IPS-15b (cell line): ENCODE measurements at regions not wholly inside any gene's neighbourhood (a gene's known extent, or its start where the extent isn't known, plus 50 kb on each side); places are given as distances from the start of the nearest gene placed in this dataset.

Source experiments
- H3K27me3 ChIP-seq: one replicate; pipeline ENCODE4 v1.6.1; 2013; ENCODE audit warnings: low read length; ENCODE audit not compliant: control insufficient read depth, insufficient read depth
- H3K36me3 ChIP-seq: one replicate; pipeline ENCODE4 v1.6.1; 2013; ENCODE audit warnings: low read length; ENCODE audit not compliant: control insufficient read depth, insufficient read depth
- H3K4me1 ChIP-seq: one replicate; pipeline ENCODE4 v1.6.1; 2013; ENCODE audit warnings: mild to moderate bottlenecking, low read length; ENCODE audit not compliant: control insufficient read depth, insufficient read depth
- H3K4me3 ChIP-seq: one replicate; pipeline ENCODE4 v1.5.1; 2013; ENCODE audit warnings: low read depth, low read length
- H3K9ac ChIP-seq: one replicate; pipeline ENCODE4 v1.6.1; 2013; ENCODE audit warnings: low read depth, mild to moderate bottlenecking, low read length
- H3K9me3 ChIP-seq: one replicate; pipeline ENCODE4 v1.6.1; 2013; ENCODE audit warnings: mild to moderate bottlenecking, low read length; ENCODE audit not compliant: control insufficient read depth, insufficient read depth

- Histone ChIP-seq H3K4me3 (no peak overlapping the region), H3K9me3 (peaks cover 3% of the 10 kb centered on the region), H3K27me3 (no peaks in the 10 kb centered on the region), H3K9ac (no peak overlapping the region), H3K36me3 (no peaks in the 10 kb centered on the region), H3K4me1 (no peaks in the 10 kb centered on the region)
These were observed 62.8 kb upstream of the NKX1-1 start for GRCh38 chr4:1469043-1469442.

GRCh38 chr4:1467581-1468458 lies 61.6 kb upstream of the NKX1-1 start:
- H3K4me3 ChIP-seq = no peak overlapping the region
- no peaks in the 10 kb centered on the region for H3K4me1 ChIP-seq
- no peaks in the 10 kb centered on the region for H3K36me3 ChIP-seq
- no peak overlapping the region for H3K9ac ChIP-seq
- H3K27me3 ChIP-seq = no peaks in the 10 kb centered on the region
- peaks cover 3% of the 10 kb centered on the region for H3K9me3 ChIP-seq

- no peaks in the 10 kb centered on the region for H3K27me3 ChIP-seq
- peaks cover 3% of the 10 kb centered on the region for H3K9me3 ChIP-seq
- no peaks in the 10 kb centered on the region for H3K36me3 ChIP-seq
- no peak overlapping the region for H3K9ac ChIP-seq
- no peak overlapping the region for H3K4me3 ChIP-seq
- H3K4me1 ChIP-seq = no peaks in the 10 kb centered on the region
These were observed 60.6 kb upstream of the NKX1-1 start for GRCh38 chr4:1466863-1467165.

- H3K4me3 ChIP-seq = no peak overlapping the region
- no peaks in the 10 kb centered on the region for H3K4me1 ChIP-seq
- peaks cover 3% of the 10 kb centered on the region for H3K9me3 ChIP-seq
- no peaks in the 10 kb centered on the region for H3K27me3 ChIP-seq
- no peaks in the 10 kb centered on the region for H3K36me3 ChIP-seq
- no peak overlapping the region for H3K9ac ChIP-seq
These were observed 60.0 kb upstream of the NKX1-1 start for GRCh38 chr4:1466034-1466862.

GRCh38 chr4:1465173-1466033 lies 59.2 kb upstream of the NKX1-1 start:
- no peaks in the 10 kb centered on the region for H3K36me3 ChIP-seq
- no peak overlapping the region for H3K4me3 ChIP-seq
- no peaks in the 10 kb centered on the region for H3K27me3 ChIP-seq
- H3K4me1 ChIP-seq = no peaks in the 10 kb centered on the region
- peaks cover 3% of the 10 kb centered on the region for H3K9me3 ChIP-seq
- H3K9ac ChIP-seq = no peak overlapping the region

GRCh38 chr4:1464581-1465171 lies 58.4 kb upstream of the NKX1-1 start:
- H3K4me1 ChIP-seq = no peaks in the 10 kb centered on the region
- no peak overlapping the region for H3K9ac ChIP-seq
- H3K4me3 ChIP-seq = no peak overlapping the region
- peaks cover 3% of the 10 kb centered on the region for H3K9me3 ChIP-seq
- H3K36me3 ChIP-seq = no peaks in the 10 kb centered on the region
- H3K27me3 ChIP-seq = no peaks in the 10 kb centered on the region

GRCh38 chr4:1463927-1464540 lies 57.8 kb upstream of the NKX1-1 start:
- Histone ChIP-seq H3K9me3 (peaks cover 3% of the 10 kb centered on the region), H3K27me3 (no peaks in the 10 kb centered on the region), H3K4me3 (no peak overlapping the region)

GRCh38 chr4:1463088-1463926 lies 57.1 kb upstream of the NKX1-1 start:
- Histone ChIP-seq H3K4me1 (peaks cover 2% of the 10 kb centered on the region), H3K9me3 (peaks cover 1% of the 10 kb centered on the region), H3K9ac (no peak overlapping the region)

More at GRCh38 chr4:1463927-1464540, 57.8 kb upstream of the NKX1-1 start:
- no peaks in the 10 kb centered on the region for H3K36me3 ChIP-seq
- H3K9ac ChIP-seq = no peak overlapping the region
- peaks cover under 1% of the 10 kb centered on the region for H3K4me1 ChIP-seq

GRCh38 chr4:1462768-1463075 lies 56.5 kb upstream of the NKX1-1 start:
- Histone ChIP-seq H3K27me3 (peaks cover 8% of the 10 kb centered on the region), H3K4me1 (peaks cover 2% of the 10 kb centered on the region), H3K9me3 (no peaks in the 10 kb centered on the region), H3K9ac (no peak overlapping the region), H3K4me3 (no peak overlapping the region), H3K36me3 (no peaks in the 10 kb centered on the region)

More at GRCh38 chr4:1463088-1463926, 57.1 kb upstream of the NKX1-1 start:
- no peaks in the 10 kb centered on the region for H3K36me3 ChIP-seq
- peaks cover 3% of the 10 kb centered on the region for H3K27me3 ChIP-seq
- no peak overlapping the region for H3K4me3 ChIP-seq

GRCh38 chr4:1462009-1462767 lies 55.9 kb upstream of the NKX1-1 start:
- Histone ChIP-seq H3K36me3 (no peaks in the 10 kb centered on the region), H3K27me3 (peaks cover 9% of the 10 kb centered on the region)

More at GRCh38 chr4:1462009-1462767, 55.9 kb upstream of the NKX1-1 start:
- H3K9ac ChIP-seq = no peak overlapping the region
- H3K4me1 ChIP-seq = peaks cover 2% of the 10 kb centered on the region
- H3K4me3 ChIP-seq = no peak overlapping the region
- H3K9me3 ChIP-seq = no peaks in the 10 kb centered on the region
